ENCODE measurements at regions not wholly inside any gene's neighbourhood (a gene's known extent, or its start where the extent isn't known, plus 50 kb on each side); places are given as distances from the start of the nearest gene placed in this dataset.

DNA sequence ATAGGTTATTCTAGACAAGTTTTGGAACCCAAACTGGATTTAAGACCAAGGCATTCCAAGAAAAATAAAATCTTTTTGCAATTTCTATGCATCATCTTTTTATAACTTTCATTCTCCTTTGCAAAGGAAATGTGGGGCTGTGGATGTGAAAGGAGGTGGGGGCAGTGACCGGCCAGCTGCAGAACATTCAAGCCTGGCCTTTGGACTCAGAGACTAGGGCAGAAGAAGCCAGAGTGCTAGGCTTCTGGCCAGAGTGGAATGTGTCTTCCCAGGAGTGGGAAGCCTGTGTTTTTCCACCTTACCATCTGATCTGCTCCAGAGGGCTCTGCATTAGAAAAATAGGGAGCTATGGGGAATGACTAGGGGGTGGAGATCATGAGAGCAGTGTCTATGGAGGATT lies 148.5 kb downstream of the C9orf152 start:
- TF ChIP-seq ZNF274 (IDR thresholded peaks at IDR 0.05; ENCODE audit: low read depth, low read length) (no peak), YY1 (IDR thresholded peaks at IDR 0.05; ENCODE audit: insufficient read depth, insufficient read length) (no peak)

All from NT2/D1 (cell line).